AG09309 (cell line): ENCODE measurements at regions not wholly inside any gene's neighbourhood (a gene's known extent, or its start where the extent isn't known, plus 50 kb on each side); places are given as distances from the start of the nearest gene placed in this dataset.

Experiments
- DNase-seq: peaks from one replicate; pipeline ENCODE4 v3.0.0-alpha.2; 2010; ENCODE audit warnings: low read depth
- H3K4me3 ChIP-seq: 2 replicates; pipeline ENCODE4 v1.5.1; 2011; ENCODE audit warnings: mild to moderate bottlenecking, low read depth, low read length, moderate library complexity; ENCODE audit not compliant: control insufficient read depth
- TF ChIP-seq, protein P1 (sequence below): IDR thresholded peaks from 2 replicates; pipeline ENCODE4 v1.5.1; 2011; ENCODE audit warnings: mild to moderate bottlenecking, low read depth, low read length, inconsistent platforms; ENCODE audit not compliant: insufficient read depth, control insufficient read depth; ENCODE audit errors: missing control alignments

GRCh38 chrX:6738518-6739470 lies 203.9 kb upstream of the VCX3A start:
- TF ChIP-seq, protein P1, sequence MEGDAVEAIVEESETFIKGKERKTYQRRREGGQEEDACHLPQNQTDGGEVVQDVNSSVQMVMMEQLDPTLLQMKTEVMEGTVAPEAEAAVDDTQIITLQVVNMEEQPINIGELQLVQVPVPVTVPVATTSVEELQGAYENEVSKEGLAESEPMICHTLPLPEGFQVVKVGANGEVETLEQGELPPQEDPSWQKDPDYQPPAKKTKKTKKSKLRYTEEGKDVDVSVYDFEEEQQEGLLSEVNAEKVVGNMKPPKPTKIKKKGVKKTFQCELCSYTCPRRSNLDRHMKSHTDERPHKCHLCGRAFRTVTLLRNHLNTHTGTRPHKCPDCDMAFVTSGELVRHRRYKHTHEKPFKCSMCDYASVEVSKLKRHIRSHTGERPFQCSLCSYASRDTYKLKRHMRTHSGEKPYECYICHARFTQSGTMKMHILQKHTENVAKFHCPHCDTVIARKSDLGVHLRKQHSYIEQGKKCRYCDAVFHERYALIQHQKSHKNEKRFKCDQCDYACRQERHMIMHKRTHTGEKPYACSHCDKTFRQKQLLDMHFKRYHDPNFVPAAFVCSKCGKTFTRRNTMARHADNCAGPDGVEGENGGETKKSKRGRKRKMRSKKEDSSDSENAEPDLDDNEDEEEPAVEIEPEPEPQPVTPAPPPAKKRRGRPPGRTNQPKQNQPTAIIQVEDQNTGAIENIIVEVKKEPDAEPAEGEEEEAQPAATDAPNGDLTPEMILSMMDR: no peak
- DNase-seq: no peak
- H3K4me3 ChIP-seq: no peak overlapping the region

DNA sequence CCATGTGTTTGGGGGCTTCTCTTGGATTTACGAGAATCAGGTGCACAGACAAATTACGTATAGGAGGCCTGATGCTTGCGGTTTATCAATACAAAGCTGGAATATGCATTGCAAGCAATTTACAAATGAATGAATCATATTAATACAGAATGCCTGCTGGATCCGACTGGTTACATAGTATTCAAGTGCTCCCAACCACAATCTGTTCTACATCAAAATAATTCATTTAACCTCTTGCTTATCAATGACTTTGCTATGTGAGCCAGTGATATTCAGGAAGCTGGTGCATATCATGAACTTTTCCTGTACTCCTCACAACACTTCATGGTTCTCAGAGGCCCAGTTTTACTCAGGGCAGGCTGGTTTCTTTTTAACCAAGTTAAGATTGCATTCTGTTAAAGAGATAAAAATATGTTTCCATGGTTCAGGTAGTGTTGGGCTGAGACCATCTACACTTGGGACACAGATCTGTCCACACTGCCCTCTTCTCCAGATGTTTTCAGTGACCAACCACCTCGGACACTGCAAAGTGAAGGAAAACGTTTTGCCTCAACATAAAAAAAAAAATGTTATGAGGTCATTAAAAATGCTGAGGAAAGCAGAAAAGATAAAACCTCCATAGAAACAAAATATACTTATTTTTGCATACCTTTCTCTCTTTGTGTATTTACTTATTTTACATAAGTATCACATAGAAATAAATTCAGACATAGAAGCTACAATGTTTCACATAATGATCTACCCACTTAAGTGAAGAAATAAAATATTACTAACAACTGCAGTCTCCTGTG lies 200.1 kb upstream of the VCX3A start:
- no peak for DNase-seq
- TF ChIP-seq, protein P1: no peak
- H3K4me3 ChIP-seq: no peak overlapping the region

GRCh38 chrX:6732101-6732500 lies 197.2 kb upstream of the VCX3A start:
- H3K4me3 ChIP-seq: no peak overlapping the region
- TF ChIP-seq, protein P1: no peak
- DNase-seq: no peak

GRCh38 chrX:6729626-6730025 lies 194.7 kb upstream of the VCX3A start:
- TF ChIP-seq, protein P1: no peak
- no peak for DNase-seq
- H3K4me3 ChIP-seq: no peak overlapping the region

DNA sequence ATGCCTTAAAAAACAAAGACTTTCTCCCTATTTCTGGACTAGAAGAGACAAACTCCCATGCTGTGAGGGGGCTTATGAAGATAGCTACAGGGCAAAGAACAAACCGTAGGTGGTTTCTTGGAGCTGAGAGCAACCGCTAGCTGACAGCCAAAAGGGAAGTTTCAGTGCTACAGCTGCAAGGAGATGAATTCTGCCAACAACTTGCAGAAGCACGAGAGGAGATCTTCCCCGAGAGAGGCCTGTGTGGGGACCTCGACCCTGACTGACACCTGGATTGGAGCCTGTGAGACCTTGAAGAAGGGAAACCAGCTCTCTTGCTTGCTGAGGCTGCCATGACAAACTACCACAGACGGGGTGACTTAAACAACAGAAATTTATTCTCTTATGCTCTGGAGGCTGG lies 183.8 kb upstream of the VCX3A start:
- TF ChIP-seq, protein P1: no peak
- H3K4me3 ChIP-seq: no peak overlapping the region
- no peak for DNase-seq

DNA sequence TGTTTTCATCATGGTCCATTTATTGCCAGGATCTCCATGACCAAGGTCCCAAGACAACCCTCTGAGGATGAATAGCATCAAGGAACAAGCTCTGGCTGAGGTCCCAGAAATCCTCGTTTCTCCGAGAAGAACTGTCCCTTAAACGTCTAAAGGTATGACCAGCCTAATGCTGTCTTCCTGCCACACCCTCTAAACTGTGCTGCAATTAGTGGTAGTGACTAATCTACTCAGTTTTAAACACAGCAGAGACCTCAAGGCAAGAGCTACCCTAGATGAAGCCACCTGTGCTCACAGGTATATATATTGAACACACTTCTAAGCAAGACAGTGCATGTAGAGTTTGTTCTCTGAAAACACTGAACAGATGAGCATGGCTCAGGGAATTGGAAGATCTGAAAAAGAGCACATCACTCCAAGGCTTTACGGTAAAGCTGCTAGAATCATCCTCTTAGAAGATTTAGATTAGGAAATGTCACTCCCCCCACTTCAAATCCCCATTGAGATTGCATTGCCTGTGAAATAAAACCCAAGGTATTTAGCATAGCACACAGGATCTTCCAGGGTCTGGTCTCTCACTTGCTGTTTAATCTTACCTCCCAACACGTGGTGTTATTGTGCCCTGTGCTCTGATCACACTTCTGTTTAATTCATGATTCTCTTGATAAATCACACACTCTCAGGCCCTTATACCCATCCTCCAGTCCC lies 173.9 kb upstream of the VCX3A start:
- no peak overlapping the region for H3K4me3 ChIP-seq
- DNase-seq: no peak
- TF ChIP-seq, protein P1: no peak
